ENCODE measurements at regions not wholly inside any gene's neighbourhood (a gene's known extent, or its start where the extent isn't known, plus 50 kb on each side); places are given as distances from the start of the nearest gene placed in this dataset.
"Not testable (repeated sequence)": the region's sequence is repeated elsewhere in the genome, so short reads cannot be mapped to it uniquely, and the experiment has no call there.

DNA sequence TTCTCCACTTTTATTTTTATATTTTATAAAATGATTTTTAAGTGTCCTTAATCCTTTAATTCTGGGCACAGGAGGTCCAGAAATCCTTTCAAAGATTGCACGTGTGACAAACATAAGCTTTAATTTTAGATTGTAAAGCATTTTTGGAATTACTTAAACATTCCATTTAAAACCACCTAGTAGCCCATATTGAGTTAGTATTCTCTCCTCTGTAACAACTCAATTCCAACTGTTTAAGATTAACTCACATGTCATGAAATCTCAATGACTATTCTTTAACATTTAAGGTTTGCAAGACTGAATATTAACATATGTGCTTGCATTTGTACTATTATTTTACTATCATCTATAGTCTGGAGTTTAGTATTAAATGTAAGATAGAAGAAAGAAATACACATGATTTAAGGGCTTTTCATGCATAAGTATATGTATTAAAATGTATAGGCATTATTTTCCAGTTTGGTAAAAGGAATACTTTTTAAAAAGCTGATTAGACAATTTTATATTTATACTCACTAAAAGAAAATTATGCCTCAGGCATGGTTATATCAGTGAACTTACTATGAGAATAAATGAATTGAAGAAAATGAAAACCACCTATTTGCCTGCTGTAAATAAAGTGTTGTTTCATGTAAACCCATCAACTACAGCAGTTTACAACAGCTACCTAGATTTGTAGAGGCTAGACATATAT, 776.9 kb downstream of the SLC6A15 start:
- no peak overlapping the region for H3K4me3 ChIP-seq (ENCODE audit: low read length)
- Mint-ChIP-seq H3K27me3 (no peaks in the 10 kb centered on the region), H3K36me3 (peaks cover 0 to under 1% (median 0%) of the 10 kb centered on the region in 3 donors), H3K9me3 (peaks cover 0 to 7% (median 3%) of the 10 kb centered on the region in 5 donors), H3K27ac (no peak overlapping the region), H3K4me3 (no peak overlapping the region), H3K4me1 (no peaks in the 10 kb centered on the region)
- POLR2A ChIA-PET, result no interaction called here
- CTCF ChIA-PET, result no interaction called here
- DNase-seq, result no peak
- no peak overlapping the region for H3K27ac ChIP-seq (ENCODE audit: low read depth, low read length)
- no peaks in the 10 kb centered on the region for H3K9me3 ChIP-seq (ENCODE audit: low read length)
- H3K36me3 ChIP-seq (ENCODE audit: insufficient read depth, low read length), result no peaks in the 10 kb centered on the region
- no peaks in the 10 kb centered on the region for H3K27me3 ChIP-seq (ENCODE audit: insufficient read depth, low read length, poor library complexity, severe bottlenecking)
- no peaks in the 10 kb centered on the region for H3K4me1 ChIP-seq (ENCODE audit: insufficient read depth, low read length)

DNA sequence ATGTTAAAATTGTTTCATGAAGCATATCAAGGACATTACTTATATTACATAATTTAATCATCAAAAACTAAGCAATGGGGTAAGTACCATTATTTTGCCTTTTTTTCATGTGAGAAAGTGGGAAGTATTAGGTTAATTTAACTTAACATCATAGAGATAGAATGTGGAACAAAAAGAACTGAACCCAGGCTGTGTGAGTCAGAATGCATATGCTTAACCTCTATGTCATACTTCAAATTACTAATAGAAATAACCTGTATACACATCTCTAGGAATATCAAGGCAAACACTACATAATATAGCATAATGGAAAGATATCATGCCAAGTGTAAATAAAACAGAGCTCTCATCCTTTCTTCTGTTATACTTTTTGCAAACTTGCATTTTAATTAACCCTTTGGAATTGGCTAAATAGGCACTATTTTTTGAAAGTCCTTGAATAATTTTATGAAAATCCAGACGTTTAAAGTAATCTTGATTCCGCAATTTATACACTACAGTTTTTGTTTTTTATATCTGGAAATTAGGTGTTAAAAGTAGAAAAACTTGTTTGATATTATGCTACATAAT, 777.7 kb downstream of the SLC6A15 start:
- no peaks in the 10 kb centered on the region for H3K27me3 ChIP-seq (ENCODE audit: insufficient read depth, low read length, poor library complexity, severe bottlenecking)
- ChIA-PET POLR2A (no interaction called here), CTCF (no interaction called here)
- no peak for DNase-seq
- no peaks in the 10 kb centered on the region for H3K4me1 ChIP-seq (ENCODE audit: insufficient read depth, low read length)
- H3K9me3 ChIP-seq (ENCODE audit: low read length), result no peaks in the 10 kb centered on the region
- H3K4me3 ChIP-seq (ENCODE audit: low read length), result no peak overlapping the region
- H3K4me1 Mint-ChIP-seq, result no peaks in the 10 kb centered on the region
- H3K27me3 Mint-ChIP-seq, result no peaks in the 10 kb centered on the region
- H3K9me3 Mint-ChIP-seq, result peaks cover 0 to 7% (median 3%) of the 10 kb centered on the region in 5 donors
- H3K4me3 Mint-ChIP-seq, result no peak overlapping the region
- H3K36me3 ChIP-seq (ENCODE audit: insufficient read depth, low read length), result no peaks in the 10 kb centered on the region
- H3K27ac ChIP-seq (ENCODE audit: low read depth, low read length), result no peak overlapping the region
- no peak overlapping the region for H3K27ac Mint-ChIP-seq
- no peaks in the 10 kb centered on the region for H3K36me3 Mint-ChIP-seq

DNA sequence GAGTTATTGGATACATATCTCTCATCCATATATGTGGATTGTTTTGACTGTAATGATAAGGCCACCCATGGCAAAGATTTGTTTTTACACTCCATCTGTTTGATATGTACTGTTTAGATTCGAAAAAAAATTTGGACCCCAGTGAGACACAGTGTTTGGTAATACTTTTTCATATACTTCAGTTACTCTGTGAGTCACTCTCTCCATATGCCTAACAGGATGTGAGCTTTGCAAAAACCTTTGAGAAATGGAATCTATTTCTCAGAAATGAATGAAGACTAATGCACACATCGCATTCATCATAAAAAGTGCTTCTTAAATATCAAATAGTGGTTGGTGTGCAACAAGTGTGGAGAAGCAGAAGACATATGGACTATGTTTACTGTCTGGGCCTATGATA, 781.5 kb downstream of the SLC6A15 start:
- Mint-ChIP-seq H3K4me3 (no peak overlapping the region), H3K36me3 (no peaks in the 10 kb centered on the region), H3K27me3 (no peaks in the 10 kb centered on the region), H3K9me3 (peaks cover 0 to 11% (median 3%) of the 10 kb centered on the region in 5 donors), H3K4me1 (no peaks in the 10 kb centered on the region), H3K27ac (no peak overlapping the region)
- DNase-seq, result no peak
- CTCF ChIA-PET, result no interaction called here
- Histone ChIP-seq H3K27ac (ENCODE audit: low read depth, low read length) (no peak overlapping the region), H3K36me3 (ENCODE audit: insufficient read depth, low read length) (no peaks in the 10 kb centered on the region), H3K4me3 (ENCODE audit: low read length) (no peak overlapping the region), H3K4me1 (ENCODE audit: insufficient read depth, low read length) (no peaks in the 10 kb centered on the region), H3K27me3 (ENCODE audit: insufficient read depth, low read length, poor library complexity, severe bottlenecking) (no peaks in the 10 kb centered on the region), H3K9me3 (ENCODE audit: low read length) (no peaks in the 10 kb centered on the region)
- POLR2A ChIA-PET, result no interaction called here

DNA sequence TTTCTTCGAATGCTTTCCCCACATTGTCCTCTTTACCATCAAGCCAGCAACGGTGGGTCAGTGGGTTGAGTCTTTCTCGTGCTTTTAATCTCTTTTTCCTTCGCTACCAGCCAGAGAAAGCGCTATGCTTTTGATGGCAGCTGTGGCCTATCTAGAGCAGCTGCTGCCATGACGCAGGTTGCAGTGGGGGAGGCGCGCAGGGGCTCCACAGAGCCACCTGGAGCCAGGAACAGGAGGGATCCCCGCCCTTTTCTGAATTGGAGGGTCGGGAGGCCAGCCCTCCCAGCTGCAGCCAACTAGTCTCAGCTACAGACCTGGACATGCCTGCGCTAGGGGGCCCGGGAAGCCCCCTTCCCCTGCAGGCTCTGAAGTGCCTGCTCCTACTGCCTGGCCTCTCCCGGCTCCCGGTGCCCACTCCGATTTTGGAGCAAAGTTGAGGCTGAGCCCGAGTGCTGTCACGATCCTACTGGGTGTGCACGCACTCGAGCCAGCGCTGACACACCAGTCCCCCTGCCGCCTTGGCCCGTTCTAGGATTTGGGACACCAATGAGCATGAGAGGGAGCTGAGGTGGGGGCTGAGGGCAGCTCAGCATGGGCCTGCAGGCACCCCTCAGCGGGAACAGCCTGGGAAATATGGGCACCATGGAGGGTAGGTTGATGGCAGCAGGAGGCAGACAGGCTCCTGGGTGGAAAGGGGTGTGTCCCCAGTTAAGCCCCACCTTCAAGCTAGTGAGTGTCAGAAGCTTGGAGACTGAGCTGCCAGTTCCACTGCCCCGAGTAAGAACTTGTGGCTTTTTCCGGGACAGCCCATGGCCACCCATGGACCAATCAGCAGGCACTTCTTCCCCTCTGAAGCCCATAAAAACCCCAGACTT, 784.2 kb downstream of the SLC6A15 start:
- H3K27me3 ChIP-seq (ENCODE audit: insufficient read depth, low read length, poor library complexity, severe bottlenecking), result no peaks in the 10 kb centered on the region
- no peak overlapping the region for H3K4me3 Mint-ChIP-seq
- ChIA-PET POLR2A (no interaction called here), CTCF (no interaction called here)
- H3K27me3 Mint-ChIP-seq, result no peaks in the 10 kb centered on the region
- no peak overlapping the region for H3K27ac Mint-ChIP-seq
- no peaks in the 10 kb centered on the region for H3K4me1 Mint-ChIP-seq
- no peak overlapping the region for H3K4me3 ChIP-seq (ENCODE audit: low read length)
- no peak for DNase-seq
- H3K27ac ChIP-seq (ENCODE audit: low read depth, low read length), result no peak overlapping the region
- H3K9me3 ChIP-seq (ENCODE audit: low read length), result no peaks in the 10 kb centered on the region
- peaks cover 0 to 11% (median 2%) of the 10 kb centered on the region in 5 donors for H3K9me3 Mint-ChIP-seq
- no peaks in the 10 kb centered on the region for H3K4me1 ChIP-seq (ENCODE audit: insufficient read depth, low read length)
- H3K36me3 Mint-ChIP-seq, result no peaks in the 10 kb centered on the region
- H3K36me3 ChIP-seq (ENCODE audit: insufficient read depth, low read length), result no peaks in the 10 kb centered on the region

DNA sequence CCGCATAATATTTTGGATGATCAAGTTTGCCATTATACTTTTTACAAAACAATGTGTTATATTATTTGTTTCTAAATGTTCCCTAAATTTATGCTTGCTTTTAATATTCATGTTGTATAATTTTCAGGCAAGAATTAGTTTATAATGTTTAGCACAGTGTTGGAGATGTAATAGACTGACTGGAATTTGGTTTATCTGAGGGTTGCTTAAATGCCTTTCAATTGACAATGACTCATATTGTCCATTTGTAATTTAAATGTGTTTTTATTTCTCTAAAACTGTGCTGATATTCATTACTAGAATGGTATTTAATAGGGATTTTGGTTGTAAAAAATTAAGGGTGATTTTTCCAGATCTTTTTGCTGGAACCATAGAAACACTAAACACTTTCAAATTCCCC, 788.4 kb downstream of the SLC6A15 start:
- Histone ChIP-seq H3K27ac (ENCODE audit: low read depth, low read length) (no peak overlapping the region), H3K4me1 (ENCODE audit: insufficient read depth, low read length) (no peaks in the 10 kb centered on the region), H3K9me3 (ENCODE audit: low read length) (no peaks in the 10 kb centered on the region), H3K27me3 (ENCODE audit: insufficient read depth, low read length, poor library complexity, severe bottlenecking) (no peaks in the 10 kb centered on the region), H3K4me3 (ENCODE audit: low read length) (no peak overlapping the region), H3K36me3 (ENCODE audit: insufficient read depth, low read length) (no peaks in the 10 kb centered on the region)
- Mint-ChIP-seq H3K4me3 (no peak overlapping the region), H3K27me3 (no peaks in the 10 kb centered on the region), H3K9me3 (peaks cover 0 to 8% (median 4%) of the 10 kb centered on the region in 5 donors), H3K27ac (no peak overlapping the region), H3K4me1 (no peaks in the 10 kb centered on the region), H3K36me3 (peaks cover 0 to 1% (median 0%) of the 10 kb centered on the region in 3 donors)
- POLR2A ChIA-PET, result no interaction called here
- DNase-seq, result no peak
- CTCF ChIA-PET, result no interaction called here

DNA sequence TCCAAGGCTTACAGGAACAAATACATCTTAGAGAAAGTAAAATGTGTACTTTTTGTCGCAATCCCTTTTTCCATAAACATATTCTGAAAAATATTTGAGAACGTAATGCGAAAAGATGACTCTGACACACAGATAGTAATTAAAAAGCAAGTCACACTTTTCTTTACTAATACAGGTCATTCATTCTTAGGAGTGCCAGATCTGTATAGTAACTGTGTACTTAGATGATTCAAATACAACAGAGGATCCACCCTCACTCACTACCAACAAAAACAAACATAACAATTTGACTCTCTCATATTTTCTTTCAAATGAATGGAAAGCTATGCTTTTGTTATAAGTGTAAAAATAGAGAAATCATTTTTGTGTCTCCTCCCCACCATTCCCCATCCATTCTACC, 795.4 kb downstream of the SLC6A15 start:
- Mint-ChIP-seq H3K27me3 (no peaks in the 10 kb centered on the region), H3K4me1 (no peaks in the 10 kb centered on the region), H3K9me3 (peaks cover 3 to 16% (median 6%) of the 10 kb centered on the region in 5 donors), H3K4me3 (no peak overlapping the region), H3K36me3 (peaks cover 0 to 1% (median 0%) of the 10 kb centered on the region in 3 donors), H3K27ac (no peak overlapping the region)
- Histone ChIP-seq H3K4me1 (ENCODE audit: insufficient read depth, low read length) (no peaks in the 10 kb centered on the region), H3K9me3 (ENCODE audit: low read length) (no peaks in the 10 kb centered on the region), H3K4me3 (ENCODE audit: low read length) (no peak overlapping the region), H3K27me3 (ENCODE audit: insufficient read depth, low read length, poor library complexity, severe bottlenecking) (no peaks in the 10 kb centered on the region), H3K27ac (ENCODE audit: low read depth, low read length) (no peak overlapping the region), H3K36me3 (ENCODE audit: insufficient read depth, low read length) (no peaks in the 10 kb centered on the region)
- no peak for DNase-seq
- POLR2A ChIA-PET, result no interaction called here
- CTCF ChIA-PET, result no interaction called here

DNA sequence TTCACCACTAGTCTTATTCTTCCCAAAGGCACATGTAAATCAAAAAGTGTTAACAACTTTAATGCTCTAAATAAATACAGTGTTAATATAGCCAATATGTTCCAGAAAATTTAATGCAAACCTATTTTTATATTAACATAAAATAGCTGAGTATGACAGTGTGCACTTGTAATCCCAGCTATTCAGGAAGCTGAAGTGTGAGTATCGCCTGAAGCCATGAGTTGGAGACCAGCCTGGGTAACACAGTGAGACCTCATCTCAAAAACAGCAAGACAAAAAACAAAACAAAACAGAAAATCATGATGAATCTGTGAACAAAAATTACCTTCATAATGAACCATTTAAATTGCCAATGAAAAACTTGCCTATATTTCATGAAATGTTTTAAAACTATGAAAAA, 798.9 kb downstream of the SLC6A15 start:
- H3K27ac ChIP-seq (ENCODE audit: low read depth, low read length), result no peak overlapping the region
- DNase-seq, result no peak
- no peaks in the 10 kb centered on the region for H3K27me3 Mint-ChIP-seq
- no peaks in the 10 kb centered on the region for H3K4me1 Mint-ChIP-seq
- no peaks in the 10 kb centered on the region for H3K4me1 ChIP-seq (ENCODE audit: insufficient read depth, low read length)
- H3K9me3 ChIP-seq (ENCODE audit: low read length), result no peaks in the 10 kb centered on the region
- H3K9me3 Mint-ChIP-seq, result peaks cover 4 to 15% (median 10%) of the 10 kb centered on the region in 5 donors
- H3K27ac Mint-ChIP-seq, result no peak overlapping the region
- H3K4me3 ChIP-seq (ENCODE audit: low read length), result no peak overlapping the region
- H3K4me3 Mint-ChIP-seq, result no peak overlapping the region
- H3K27me3 ChIP-seq (ENCODE audit: insufficient read depth, low read length, poor library complexity, severe bottlenecking), result no peaks in the 10 kb centered on the region
- H3K36me3 Mint-ChIP-seq, result no peaks in the 10 kb centered on the region
- ChIA-PET POLR2A (no interaction called here), CTCF (no interaction called here)
- H3K36me3 ChIP-seq (ENCODE audit: insufficient read depth, low read length), result no peaks in the 10 kb centered on the region

DNA sequence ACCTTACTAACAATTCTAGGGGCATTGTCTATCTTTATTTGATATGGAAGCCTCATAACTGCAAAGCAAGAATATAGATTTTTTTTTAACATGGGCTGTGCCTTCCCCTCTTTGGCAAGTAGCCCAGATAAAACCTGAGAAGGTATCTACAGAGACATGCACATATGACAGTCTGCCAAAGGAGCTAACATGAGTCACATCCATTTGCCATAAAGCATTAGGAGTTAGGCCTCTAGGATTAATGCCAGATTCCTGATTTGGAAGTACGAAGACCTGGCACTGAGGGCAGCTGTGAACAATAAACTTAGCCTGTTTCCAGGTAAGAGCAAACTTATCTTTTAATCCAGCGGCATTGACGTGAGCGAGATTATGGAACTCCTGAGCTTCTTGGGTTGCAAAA, 808.7 kb downstream of the SLC6A15 start:
- H3K36me3 ChIP-seq (ENCODE audit: insufficient read depth, low read length); H3K27ac ChIP-seq (ENCODE audit: low read depth, low read length); H3K27ac Mint-ChIP-seq; POLR2A ChIA-PET; H3K4me3 ChIP-seq (ENCODE audit: low read length); H3K27me3 Mint-ChIP-seq; H3K4me3 Mint-ChIP-seq; H3K4me1 Mint-ChIP-seq; H3K9me3 ChIP-seq (ENCODE audit: low read length); H3K36me3 Mint-ChIP-seq; H3K27me3 ChIP-seq (ENCODE audit: insufficient read depth, low read length, poor library complexity, severe bottlenecking); DNase-seq; H3K4me1 ChIP-seq (ENCODE audit: insufficient read depth, low read length); CTCF ChIA-PET: not testable (repeated sequence)
- peaks cover 42 to 61% (median 47%) of the 10 kb centered on the region in 5 donors for H3K9me3 Mint-ChIP-seq
